DND-41 (cell line): ENCODE measurements at regions not wholly inside any gene's neighbourhood (a gene's known extent, or its start where the extent isn't known, plus 50 kb on each side); places are given as distances from the start of the nearest gene placed in this dataset.

Experiments used
- EZH2 ChIP-seq: IDR thresholded peaks from 3 replicates; pipeline ENCODE4 v1.6.1; 2012; ENCODE audit warnings: borderline replicate concordance, low read depth, mild to moderate bottlenecking, moderate library complexity, low read length, inconsistent platforms; ENCODE audit not compliant: severe bottlenecking
- TF ChIP-seq, protein P1 (sequence below): IDR thresholded peaks from 2 replicates; pipeline ENCODE4 v1.5.1; 2012; ENCODE audit warnings: borderline replicate concordance, low read length, moderate library complexity, mild to moderate bottlenecking; ENCODE audit not compliant: poor library complexity, severe bottlenecking; ENCODE audit errors: extremely low read depth

DNA sequence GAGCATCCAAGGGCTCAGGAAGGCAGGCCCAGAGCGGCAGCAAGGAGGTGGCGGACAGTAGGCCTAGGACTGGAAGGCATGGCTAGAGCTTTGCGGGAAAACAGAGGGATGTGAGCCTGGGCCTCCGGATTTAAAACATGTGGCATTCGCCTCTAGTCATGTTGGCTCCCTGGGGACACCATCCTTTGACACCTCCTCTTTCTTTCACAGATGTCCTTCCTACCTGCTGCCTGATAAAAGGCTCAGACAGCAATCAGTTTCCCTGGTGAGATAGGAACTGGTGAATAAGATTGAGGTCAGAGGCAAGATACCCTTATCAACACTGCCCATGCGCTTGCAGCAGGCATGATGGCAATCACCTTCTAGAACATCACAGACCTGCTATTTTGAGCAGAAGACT is 277.6 kb downstream of the SIPA1L2 start:
- TF ChIP-seq EZH2, result no peak
- TF ChIP-seq, protein P1, sequence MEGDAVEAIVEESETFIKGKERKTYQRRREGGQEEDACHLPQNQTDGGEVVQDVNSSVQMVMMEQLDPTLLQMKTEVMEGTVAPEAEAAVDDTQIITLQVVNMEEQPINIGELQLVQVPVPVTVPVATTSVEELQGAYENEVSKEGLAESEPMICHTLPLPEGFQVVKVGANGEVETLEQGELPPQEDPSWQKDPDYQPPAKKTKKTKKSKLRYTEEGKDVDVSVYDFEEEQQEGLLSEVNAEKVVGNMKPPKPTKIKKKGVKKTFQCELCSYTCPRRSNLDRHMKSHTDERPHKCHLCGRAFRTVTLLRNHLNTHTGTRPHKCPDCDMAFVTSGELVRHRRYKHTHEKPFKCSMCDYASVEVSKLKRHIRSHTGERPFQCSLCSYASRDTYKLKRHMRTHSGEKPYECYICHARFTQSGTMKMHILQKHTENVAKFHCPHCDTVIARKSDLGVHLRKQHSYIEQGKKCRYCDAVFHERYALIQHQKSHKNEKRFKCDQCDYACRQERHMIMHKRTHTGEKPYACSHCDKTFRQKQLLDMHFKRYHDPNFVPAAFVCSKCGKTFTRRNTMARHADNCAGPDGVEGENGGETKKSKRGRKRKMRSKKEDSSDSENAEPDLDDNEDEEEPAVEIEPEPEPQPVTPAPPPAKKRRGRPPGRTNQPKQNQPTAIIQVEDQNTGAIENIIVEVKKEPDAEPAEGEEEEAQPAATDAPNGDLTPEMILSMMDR, result no peak
